ENCODE measurements at regions not wholly inside any gene's neighbourhood (a gene's known extent, or its start where the extent isn't known, plus 50 kb on each side); places are given as distances from the start of the nearest gene placed in this dataset.
A peak's percentile ranks its signal among the peaks of the same experiment; 100 is the strongest.

GRCh38 chr2:94939349-94939748 is 68.1 kb downstream of the TEKT4 start:
- no peak for DNase-seq

GRCh38 chr2:94947097-94948016 is 76.1 kb downstream of the TEKT4 start:
- DNase-seq = no peak

- no peak for DNase-seq
Observed at GRCh38 chr2:94955702-94956101, 69.8 kb upstream of the MAL start.

GRCh38 chr2:94956797-94957391 is 68.6 kb upstream of the MAL start:
- peak in 1 of 4 experiments; percentile 21 for DNase-seq

GRCh38 chr2:94958245-94958644 is 67.3 kb upstream of the MAL start:
- DNase-seq = no peak

- no peak for DNase-seq
Observed at GRCh38 chr2:94960266-94960665, 65.2 kb upstream of the MAL start.

- DNase-seq = no peak
Observed at GRCh38 chr2:94960751-94961150, 64.8 kb upstream of the MAL start.

- no peak for DNase-seq
Observed at GRCh38 chr2:94964193-94964592, 61.3 kb upstream of the MAL start.

GRCh38 chr2:94966689-94967088 is 58.8 kb upstream of the MAL start:
- DNase-seq = no peak

- DNase-seq = no peak
Observed at GRCh38 chr2:94970353-94970752, 55.2 kb upstream of the MAL start.
